ENCODE measurements at regions not wholly inside any gene's neighbourhood (a gene's known extent, or its start where the extent isn't known, plus 50 kb on each side); places are given as distances from the start of the nearest gene placed in this dataset.

DNA sequence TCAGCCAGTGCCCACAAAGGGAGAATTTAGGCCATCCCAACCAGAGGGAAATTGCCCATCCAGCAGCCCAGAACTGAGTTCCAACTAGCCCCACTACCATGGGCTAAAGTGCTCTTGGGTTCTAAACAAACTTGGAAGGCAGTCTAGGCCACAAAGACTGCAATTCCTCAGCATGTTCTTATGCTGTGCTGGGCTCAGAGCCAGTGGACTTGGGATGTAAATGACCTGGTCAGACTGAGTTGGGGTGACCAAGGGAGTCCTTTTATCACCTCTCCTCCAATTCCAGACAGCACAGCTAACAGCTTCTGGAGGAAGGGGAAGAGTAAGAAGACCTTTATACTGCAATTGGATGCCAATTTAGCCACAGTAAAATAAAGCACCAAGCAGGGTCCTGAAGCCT lies 607.2 kb upstream of the KCND2 start:
- DNase-seq (ENCODE audit: low read depth in 1 of 2, low spot score in 1 of 2) = no peak
- H3K4me3 ChIP-seq (replicated peaks; ENCODE audit: insufficient read depth, low read length) = no peak overlapping the region
- TF ChIP-seq GABPA (IDR thresholded peaks at IDR 0.05; ENCODE audit: low read depth) = no peak
- no peak for TF ChIP-seq REST (IDR thresholded peaks at IDR 0.05; ENCODE audit: insufficient replicate concordance, low read depth)
- TF ChIP-seq POLR2AphosphoS5 (IDR thresholded peaks at IDR 0.05; ENCODE audit: low read depth) = no peak
- TF ChIP-seq SPI1 (IDR thresholded peaks at IDR 0.05; ENCODE audit: borderline replicate concordance, low read depth) = no peak
- TF ChIP-seq, protein P1, sequence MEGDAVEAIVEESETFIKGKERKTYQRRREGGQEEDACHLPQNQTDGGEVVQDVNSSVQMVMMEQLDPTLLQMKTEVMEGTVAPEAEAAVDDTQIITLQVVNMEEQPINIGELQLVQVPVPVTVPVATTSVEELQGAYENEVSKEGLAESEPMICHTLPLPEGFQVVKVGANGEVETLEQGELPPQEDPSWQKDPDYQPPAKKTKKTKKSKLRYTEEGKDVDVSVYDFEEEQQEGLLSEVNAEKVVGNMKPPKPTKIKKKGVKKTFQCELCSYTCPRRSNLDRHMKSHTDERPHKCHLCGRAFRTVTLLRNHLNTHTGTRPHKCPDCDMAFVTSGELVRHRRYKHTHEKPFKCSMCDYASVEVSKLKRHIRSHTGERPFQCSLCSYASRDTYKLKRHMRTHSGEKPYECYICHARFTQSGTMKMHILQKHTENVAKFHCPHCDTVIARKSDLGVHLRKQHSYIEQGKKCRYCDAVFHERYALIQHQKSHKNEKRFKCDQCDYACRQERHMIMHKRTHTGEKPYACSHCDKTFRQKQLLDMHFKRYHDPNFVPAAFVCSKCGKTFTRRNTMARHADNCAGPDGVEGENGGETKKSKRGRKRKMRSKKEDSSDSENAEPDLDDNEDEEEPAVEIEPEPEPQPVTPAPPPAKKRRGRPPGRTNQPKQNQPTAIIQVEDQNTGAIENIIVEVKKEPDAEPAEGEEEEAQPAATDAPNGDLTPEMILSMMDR (IDR thresholded peaks at IDR 0.05; ENCODE audit: insufficient read depth, low read length) = no peak
- H3K27me3 ChIP-seq (ENCODE audit: insufficient read depth, poor library complexity, severe bottlenecking) = no peaks in the 10 kb centered on the region
- H3K27ac ChIP-seq (replicated peaks) = no peak overlapping the region

DNA sequence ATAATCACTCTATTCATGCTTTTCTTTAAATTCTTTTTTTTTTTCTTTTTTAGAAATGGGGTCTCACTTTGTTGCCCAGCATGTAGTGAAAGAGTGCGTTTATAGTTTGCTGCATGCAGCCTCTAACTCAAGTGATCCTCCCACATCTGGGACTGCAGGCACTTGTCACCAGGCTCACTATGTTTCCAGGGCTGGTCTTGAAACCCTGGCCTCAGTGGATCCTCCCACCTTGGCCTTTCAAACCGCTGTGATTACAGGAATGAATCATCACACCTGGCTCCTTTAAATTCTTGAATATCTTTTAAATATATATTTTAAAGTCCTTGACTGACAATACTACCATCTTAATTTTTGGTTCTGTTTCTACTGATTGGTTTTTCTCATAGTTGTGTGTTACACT lies 591.6 kb upstream of the KCND2 start:
- TF ChIP-seq GABPA (IDR thresholded peaks at IDR 0.05; ENCODE audit: low read depth) (no peak), POLR2AphosphoS5 (IDR thresholded peaks at IDR 0.05; ENCODE audit: low read depth) (no peak), REST (IDR thresholded peaks at IDR 0.05; ENCODE audit: insufficient replicate concordance, low read depth) (no peak), SPI1 (IDR thresholded peaks at IDR 0.05; ENCODE audit: borderline replicate concordance, low read depth) (no peak)
- TF ChIP-seq, protein P1 (IDR thresholded peaks at IDR 0.05; ENCODE audit: insufficient read depth, low read length) = no peak
- H3K27me3 ChIP-seq (ENCODE audit: insufficient read depth, poor library complexity, severe bottlenecking) = no peaks in the 10 kb centered on the region
- no peak overlapping the region for H3K4me3 ChIP-seq (replicated peaks; ENCODE audit: insufficient read depth, low read length)
- DNase-seq (ENCODE audit: low read depth in 1 of 2, low spot score in 1 of 2) = no peak
- H3K27ac ChIP-seq (replicated peaks) = no peak overlapping the region

GRCh38 chr7:119684763-119685162 lies 588.2 kb upstream of the KCND2 start:
- H3K27me3 ChIP-seq (ENCODE audit: insufficient read depth, poor library complexity, severe bottlenecking) = no peaks in the 10 kb centered on the region
- TF ChIP-seq REST (IDR thresholded peaks at IDR 0.05; ENCODE audit: insufficient replicate concordance, low read depth) = no peak
- no peak for TF ChIP-seq SPI1 (IDR thresholded peaks at IDR 0.05; ENCODE audit: borderline replicate concordance, low read depth)
- H3K27ac ChIP-seq (replicated peaks) = no peak overlapping the region
- no peak for DNase-seq (ENCODE audit: low read depth in 1 of 2, low spot score in 1 of 2)
- no peak overlapping the region for H3K4me3 ChIP-seq (replicated peaks; ENCODE audit: insufficient read depth, low read length)

GRCh38 chr7:119685906-119686305 lies 587.1 kb upstream of the KCND2 start:
- no peak for DNase-seq (ENCODE audit: low read depth in 1 of 2, low spot score in 1 of 2)
- TF ChIP-seq SPI1 (IDR thresholded peaks at IDR 0.05; ENCODE audit: borderline replicate concordance, low read depth) = no peak
- Histone ChIP-seq H3K27me3 (ENCODE audit: insufficient read depth, poor library complexity, severe bottlenecking) (no peaks in the 10 kb centered on the region), H3K27ac (replicated peaks) (no peak overlapping the region), H3K4me3 (replicated peaks; ENCODE audit: insufficient read depth, low read length) (no peak overlapping the region)
